SK-N-MC (cell line): ENCODE measurements at regions not wholly inside any gene's neighbourhood (a gene's known extent, or its start where the extent isn't known, plus 50 kb on each side); places are given as distances from the start of the nearest gene placed in this dataset.

Source experiments
- DNase-seq: peaks from one replicate; pipeline ENCODE4 v3.0.0-alpha.2; 2011; ENCODE audit warnings: low read depth, low spot score
- H3K27ac ChIP-seq: fragments of 200-600 bp; sonication (generic); 2 replicates; pipeline ENCODE4 v1.5.1; 2016; ENCODE audit warnings: mixed run types
- H3K36me3 ChIP-seq: fragments of 200-600 bp; sonication (generic); 2 replicates; pipeline ENCODE4 v1.6.1; 2017; ENCODE audit warnings: antibody characterized with exemption, low read length, mixed read lengths; ENCODE audit not compliant: insufficient read depth
- H3K4me3 ChIP-seq: fragments of 200-600 bp; sonication (generic); 2 replicates; pipeline ENCODE4 v1.5.1; 2016
- H3K9ac ChIP-seq: fragments of 200-600 bp; sonication (generic); 2 replicates; pipeline ENCODE4 v1.8.0; 2017; ENCODE audit warnings: mixed run types, mixed read lengths; ENCODE audit not compliant: insufficient read length
- H3K9me3 ChIP-seq: fragments of 200-600 bp; sonication (generic); 2 replicates; pipeline ENCODE4 v1.6.1; 2017; ENCODE audit warnings: low read depth, mild to moderate bottlenecking, antibody characterized with exemption, low read length, moderate library complexity, mixed read lengths
- EZH2 ChIP-seq: fragments of 200-600 bp; sonication (generic); IDR thresholded peaks from one replicate; pipeline ENCODE4 v1.6.1; 2017; ENCODE audit warnings: antibody characterized with exemption
- FOXP2 ChIP-seq: optimal IDR thresholded peaks from 2 replicates; pipeline ENCODE3; 2011; ENCODE audit warnings: mild to moderate bottlenecking, moderate library complexity; ENCODE audit not compliant: insufficient read depth; ENCODE audit errors: extremely low read length, control extremely low read depth
- POLR2AphosphoS5 ChIP-seq: IDR thresholded peaks from 2 replicates; pipeline ENCODE4 v1.6.1; 2012; ENCODE audit warnings: mild to moderate bottlenecking, low read depth, low read length, borderline replicate concordance

DNA sequence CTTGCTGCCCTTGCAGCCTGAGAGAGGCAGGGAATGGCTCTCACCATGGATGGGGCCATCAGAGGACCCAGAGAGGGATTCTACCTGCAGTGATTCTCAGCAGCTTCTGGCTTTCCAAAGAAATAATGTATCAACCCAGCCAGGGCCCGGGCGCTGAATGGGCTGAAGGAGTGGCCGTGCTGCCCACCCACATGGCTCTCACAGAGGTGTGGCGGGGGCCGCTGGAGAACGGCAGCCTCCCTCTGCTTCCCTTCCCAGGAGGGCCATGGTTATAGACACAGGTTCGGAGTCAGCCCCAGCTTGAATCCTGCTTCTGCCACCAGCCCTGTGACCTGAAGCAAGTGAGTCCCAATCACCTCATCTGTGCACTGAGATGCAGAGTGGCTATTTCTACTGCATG lies 82.7 kb downstream of the THAP12 start:
- no peak overlapping the region for H3K9ac ChIP-seq
- no peak overlapping the region for H3K27ac ChIP-seq
- no peaks in the 10 kb centered on the region for H3K36me3 ChIP-seq
- no peak overlapping the region for H3K4me3 ChIP-seq
- no peaks in the 10 kb centered on the region for H3K9me3 ChIP-seq
- DNase-seq: no peak
- no peak for TF ChIP-seq POLR2AphosphoS5
- no peak for TF ChIP-seq EZH2
- no peak for TF ChIP-seq FOXP2

DNA sequence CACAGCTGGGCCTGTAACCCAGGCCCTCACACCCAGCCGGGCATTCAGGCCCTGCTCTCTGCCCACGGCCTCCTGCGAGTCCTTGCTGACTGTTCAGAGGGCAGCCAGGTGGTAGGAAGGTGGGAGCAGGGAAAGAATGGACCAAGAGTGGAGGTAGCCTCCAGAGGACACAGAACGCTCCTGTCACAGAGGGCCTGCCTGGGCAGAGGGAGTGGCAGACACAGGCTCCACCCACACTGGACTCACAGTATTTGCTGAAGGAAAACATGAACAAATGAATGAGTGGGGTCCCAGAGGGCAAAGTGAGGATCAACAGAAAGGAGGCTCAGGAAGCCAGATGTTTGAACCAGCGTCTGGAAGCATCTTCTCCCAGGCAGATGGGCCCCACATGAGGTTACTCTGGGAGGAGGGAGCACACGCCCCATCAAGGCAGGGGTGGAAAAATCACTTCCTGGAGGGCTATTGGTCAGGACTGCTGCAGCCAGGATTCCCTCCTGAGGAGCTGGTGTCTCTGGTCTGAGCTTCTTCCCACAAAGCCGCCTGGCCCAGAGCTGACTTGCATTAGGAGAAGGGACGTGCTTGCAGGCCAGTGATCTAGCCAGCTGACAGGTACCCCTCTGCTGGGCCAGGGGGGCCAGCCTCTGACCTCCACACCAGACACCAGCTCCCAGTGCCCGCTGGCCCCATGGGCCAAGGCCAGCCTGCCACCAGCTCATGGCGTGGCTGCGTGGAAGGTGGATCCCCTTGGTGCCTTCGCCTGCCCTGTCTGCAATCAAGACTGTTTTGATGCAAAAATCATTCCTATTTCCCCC lies 84.0 kb downstream of the THAP12 start:
- Histone ChIP-seq H3K4me3 (no peak overlapping the region), H3K9ac (no peak overlapping the region), H3K9me3 (no peaks in the 10 kb centered on the region), H3K36me3 (no peaks in the 10 kb centered on the region), H3K27ac (no peak overlapping the region)
- TF ChIP-seq EZH2: no peak
- TF ChIP-seq FOXP2: no peak
- TF ChIP-seq POLR2AphosphoS5: no peak
- DNase-seq: no peak

DNA sequence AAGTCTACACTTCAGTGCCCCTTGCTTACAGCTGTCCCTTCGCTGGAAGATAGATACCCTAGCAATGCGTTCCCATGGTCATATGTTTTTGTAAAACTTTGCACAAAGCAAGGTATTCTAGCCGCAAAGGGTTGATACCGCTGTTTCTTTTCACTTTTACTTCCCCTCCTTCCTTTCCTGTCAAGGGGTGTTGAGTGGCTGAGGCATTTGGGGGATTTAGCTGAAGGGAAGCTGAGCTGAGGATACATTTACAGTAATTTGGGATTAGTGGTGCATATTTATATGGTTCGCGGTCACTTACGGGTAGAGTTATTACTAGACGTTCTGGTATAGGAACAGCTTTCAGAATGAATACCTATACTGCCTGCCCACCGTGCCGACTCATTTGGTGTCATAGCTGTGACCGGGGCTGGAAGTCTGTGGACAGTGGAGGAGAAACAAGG lies 86.9 kb upstream of the WNT11 start:
- TF ChIP-seq EZH2 (no peak), POLR2AphosphoS5 (no peak), FOXP2 (no peak)
- Histone ChIP-seq H3K4me3 (no peak overlapping the region), H3K27ac (no peak overlapping the region), H3K36me3 (no peaks in the 10 kb centered on the region), H3K9ac (no peak overlapping the region), H3K9me3 (no peaks in the 10 kb centered on the region)
- no peak for DNase-seq

DNA sequence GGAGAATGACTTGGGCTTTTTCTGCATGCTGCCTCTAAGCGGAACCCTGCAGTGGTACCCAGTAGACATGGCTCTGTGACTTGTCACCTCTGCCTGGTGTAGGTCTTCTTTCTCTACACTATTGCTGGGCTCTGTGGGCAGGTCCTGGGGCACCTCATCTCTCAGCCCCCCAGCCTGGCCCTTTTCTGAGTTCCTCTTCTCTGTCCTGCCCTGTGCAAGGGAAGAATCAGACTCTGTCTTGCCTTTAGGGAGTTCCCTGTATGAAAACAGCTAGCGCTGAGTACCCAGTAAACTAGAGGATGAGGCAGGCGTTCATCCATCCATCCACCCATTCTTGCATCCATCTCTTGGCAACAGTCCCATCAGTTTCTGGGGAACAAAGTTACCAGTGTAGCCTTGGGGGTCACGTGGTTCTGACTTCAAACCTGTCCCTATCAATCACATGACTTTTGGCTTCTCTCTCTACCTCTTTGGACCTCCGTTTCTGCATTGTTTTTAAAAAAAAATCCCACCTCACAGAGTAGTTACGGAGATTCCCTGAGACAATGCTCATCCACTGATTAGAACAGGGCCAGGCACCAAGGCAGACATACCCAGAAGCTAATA lies 86.4 kb upstream of the WNT11 start:
- H3K9ac ChIP-seq: no peak overlapping the region
- no peak overlapping the region for H3K4me3 ChIP-seq
- H3K9me3 ChIP-seq: no peaks in the 10 kb centered on the region
- DNase-seq: no peak
- no peak overlapping the region for H3K27ac ChIP-seq
- H3K36me3 ChIP-seq: no peaks in the 10 kb centered on the region
- TF ChIP-seq FOXP2 (no peak), POLR2AphosphoS5 (no peak), EZH2 (no peak)

DNA sequence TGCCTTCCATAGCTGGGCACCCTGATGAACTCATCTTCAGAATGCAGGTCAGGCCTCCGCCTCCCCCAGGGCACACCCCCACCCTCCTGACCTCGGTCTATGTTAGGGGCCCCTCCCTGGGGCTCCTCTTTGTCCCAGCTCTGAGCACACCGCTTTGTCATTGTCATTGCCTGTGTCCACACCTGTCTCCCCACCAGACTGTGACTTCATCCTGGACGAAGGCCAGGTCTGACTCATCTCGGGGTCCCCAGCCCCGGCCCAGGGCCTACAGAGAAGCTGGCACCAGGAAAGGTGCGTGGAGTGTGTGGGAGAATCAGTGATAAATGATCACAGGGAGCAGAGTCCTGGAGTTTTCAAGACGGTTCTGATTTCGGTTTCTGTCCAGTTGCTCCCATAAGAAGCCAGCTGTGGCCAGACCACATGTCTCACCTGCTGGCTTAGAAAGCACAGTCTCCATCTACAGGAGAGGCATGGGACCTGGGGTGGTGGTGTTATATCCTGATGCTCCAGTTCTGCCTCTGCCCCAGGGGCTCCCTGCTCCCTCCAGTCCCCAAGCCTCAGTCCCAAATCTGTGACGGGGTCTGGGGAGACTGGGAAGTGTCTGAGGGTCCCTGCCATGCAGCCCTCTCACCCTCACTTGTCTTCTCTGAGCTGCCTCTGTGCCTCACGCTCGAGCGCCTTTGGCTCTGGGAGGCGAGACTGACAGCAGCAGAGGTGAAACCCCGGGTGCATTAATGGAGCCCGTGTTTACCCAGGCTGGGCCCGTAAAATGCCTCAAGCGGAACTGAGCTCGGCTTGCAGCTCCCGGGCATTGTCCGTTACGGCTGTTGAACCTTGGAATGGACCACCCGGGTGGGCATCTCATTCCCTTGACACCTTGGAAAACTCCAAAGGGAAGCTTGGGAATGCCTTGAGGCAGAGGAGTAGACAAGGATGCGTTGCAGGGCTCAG lies 85.5 kb upstream of the WNT11 start:
- no peaks in the 10 kb centered on the region for H3K9me3 ChIP-seq
- no peak overlapping the region for H3K9ac ChIP-seq
- DNase-seq: no peak
- TF ChIP-seq POLR2AphosphoS5 (no peak), EZH2 (no peak), FOXP2 (no peak)
- H3K4me3 ChIP-seq: no peak overlapping the region
- H3K36me3 ChIP-seq: no peaks in the 10 kb centered on the region
- H3K27ac ChIP-seq: no peak overlapping the region

DNA sequence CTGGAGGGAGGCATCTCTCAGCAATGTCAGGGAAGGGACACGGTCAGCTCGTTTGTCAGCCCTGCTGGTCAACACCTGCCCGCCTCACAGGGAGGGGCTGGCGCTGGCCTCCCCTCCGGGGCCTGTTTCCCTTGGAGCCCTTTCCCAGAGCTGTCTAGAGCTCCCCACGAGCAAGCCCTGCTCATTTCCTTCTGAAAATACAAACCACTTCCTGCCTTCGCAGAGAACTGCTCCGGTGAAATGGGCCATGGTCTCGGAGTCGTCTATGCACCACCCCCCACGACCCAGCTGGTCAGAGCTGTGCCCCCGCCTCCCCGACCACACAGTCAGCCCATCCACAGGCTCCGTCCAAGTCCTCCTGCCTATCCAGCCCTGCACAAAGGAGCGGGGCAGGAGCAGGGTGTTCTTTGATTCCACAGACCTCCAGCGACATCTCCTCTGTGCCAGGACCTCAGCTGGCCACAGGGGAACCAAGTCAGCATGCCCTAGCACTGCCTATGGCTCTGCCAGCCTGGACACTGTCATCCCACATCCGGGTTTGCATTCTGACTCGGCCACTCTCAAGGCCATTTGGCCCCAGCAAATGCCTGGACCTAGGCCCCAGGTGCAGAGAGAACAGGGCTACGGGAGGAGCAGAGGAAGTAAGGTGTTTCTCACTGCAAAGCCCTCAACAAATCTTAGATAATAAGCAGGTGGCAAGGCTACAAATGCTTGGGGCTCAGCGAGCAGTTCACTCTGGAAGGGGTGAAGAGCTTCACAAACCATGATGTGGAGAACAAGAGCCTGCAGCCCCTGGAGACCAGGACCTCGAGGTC lies 82.1 kb upstream of the WNT11 start:
- H3K9ac ChIP-seq: no peak overlapping the region
- DNase-seq: no peak
- H3K27ac ChIP-seq: no peak overlapping the region
- no peaks in the 10 kb centered on the region for H3K36me3 ChIP-seq
- H3K4me3 ChIP-seq: no peak overlapping the region
- TF ChIP-seq POLR2AphosphoS5 (no peak), EZH2 (no peak), FOXP2 (no peak)
- no peaks in the 10 kb centered on the region for H3K9me3 ChIP-seq

DNA sequence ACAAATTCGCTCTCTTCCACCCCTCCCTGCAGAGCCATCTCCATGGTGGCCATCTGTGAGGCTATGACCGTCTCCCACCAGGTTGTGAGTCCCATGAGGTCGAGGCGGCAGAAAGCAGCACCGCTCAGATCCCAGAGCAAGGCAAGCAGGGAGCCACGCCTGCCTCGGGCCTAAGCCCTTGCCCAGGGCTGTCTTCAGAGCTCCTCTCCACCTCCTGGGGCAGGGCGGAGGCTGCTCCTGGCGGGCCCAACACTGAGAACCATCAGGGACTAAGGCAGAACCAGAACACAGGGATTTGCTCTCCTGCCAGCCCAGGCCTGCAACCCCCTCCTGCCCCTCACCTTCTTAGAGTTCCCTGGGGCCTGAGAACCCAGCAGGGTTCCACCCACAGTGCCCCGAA lies 80.9 kb upstream of the WNT11 start:
- no peak for TF ChIP-seq POLR2AphosphoS5
- TF ChIP-seq FOXP2: no peak
- no peak for TF ChIP-seq EZH2
- DNase-seq: no peak
- Histone ChIP-seq H3K4me3 (no peak overlapping the region), H3K9ac (no peak overlapping the region), H3K36me3 (no peaks in the 10 kb centered on the region), H3K9me3 (no peaks in the 10 kb centered on the region), H3K27ac (no peak overlapping the region)
